Neural cell (in vitro differentiated cells): ENCODE measurements at regions not wholly inside any gene's neighbourhood (a gene's known extent, or its start where the extent isn't known, plus 50 kb on each side); places are given as distances from the start of the nearest gene placed in this dataset.

Source experiments
- H2AFZ ChIP-seq: fragments of 200-600, 300-800 bp; sonication (generic), shearing (Covaris generic); 2 replicates; pipeline ENCODE4 v1.6.0; 2014; ENCODE audit warnings: low read depth, mild to moderate bottlenecking, antibody characterized with exemption, low read length, moderate library complexity
- H3F3A ChIP-seq: fragments of 200-600 bp; shearing (Covaris generic); 2 replicates; pipeline ENCODE4 v1.6.1; 2016; ENCODE audit warnings: mild to moderate bottlenecking, moderate library complexity, mixed read lengths, antibody characterized with exemption, low read length; ENCODE audit not compliant: insufficient read depth, poor library complexity, severe bottlenecking
- H3K27ac ChIP-seq: fragments of 200-600, 300-800 bp; sonication (generic), shearing (Covaris generic); 2 replicates; pipeline ENCODE4 v1.5.1; 2014; ENCODE audit warnings: mild to moderate bottlenecking, low read length, moderate library complexity
- H3K27me3 ChIP-seq: fragments of 300-800, 200-600 bp; sonication (generic), shearing (Covaris generic); 2 replicates; pipeline ENCODE4 v1.6.0; 2014; ENCODE audit warnings: mild to moderate bottlenecking, low read depth, low read length, moderate library complexity; ENCODE audit not compliant: insufficient read depth
- H3K36me3 ChIP-seq: fragments of 300-800, 200-600 bp; sonication (generic), shearing (Covaris generic); 2 replicates; pipeline ENCODE4 v1.5.1; 2014; ENCODE audit warnings: mild to moderate bottlenecking, antibody characterized with exemption, low read length, moderate library complexity; ENCODE audit not compliant: insufficient read depth
- H3K4me2 ChIP-seq: fragments of 300-800, 200-600 bp; sonication (generic), shearing (Covaris generic); 2 replicates; pipeline ENCODE4 v1.6.0; 2014; ENCODE audit warnings: mild to moderate bottlenecking, low read length
- H3K4me3 ChIP-seq: fragments of 300-800, 200-600 bp; sonication (generic), shearing (Covaris generic); 2 replicates; pipeline ENCODE4 v1.5.1; 2014; ENCODE audit warnings: mild to moderate bottlenecking, low read length, moderate library complexity
- H3K79me2 ChIP-seq: fragments of 200-600 bp; shearing (Covaris generic); replicated peaks from 2 replicates; pipeline ENCODE4 v1.6.0; 2014; ENCODE audit warnings: mild to moderate bottlenecking, low read length, moderate library complexity; ENCODE audit not compliant: insufficient read depth
- H3K9ac ChIP-seq: fragments of 300-800, 200-600 bp; sonication (generic), shearing (Covaris generic); 2 replicates; pipeline ENCODE4 v1.6.1; 2016; ENCODE audit warnings: mild to moderate bottlenecking, low read length, mixed read lengths
- H3K9me2 ChIP-seq: fragments of 200-600 bp; shearing (Covaris generic); 2 replicates; pipeline ENCODE4 v1.6.1; 2016; ENCODE audit warnings: mild to moderate bottlenecking, low read length, mixed read lengths; ENCODE audit not compliant: insufficient read depth
- H3K9me3 ChIP-seq: fragments of 200-600, 300-800 bp; sonication (generic), shearing (Covaris generic); 2 replicates; pipeline ENCODE4 v1.6.1; 2016; ENCODE audit warnings: mild to moderate bottlenecking, mixed run types, low read length, moderate library complexity, mixed read lengths
- H4K20me1 ChIP-seq: fragments of 200-600 bp; shearing (Covaris generic); 2 replicates; pipeline ENCODE4 v1.6.1; 2016; ENCODE audit warnings: mild to moderate bottlenecking, mixed run types; ENCODE audit not compliant: insufficient read depth
- CTCF ChIP-seq: fragments of 450-650 bp; IDR thresholded peaks from 2 replicates; pipeline ENCODE4 v1.5.1; 2014; ENCODE audit warnings: antibody characterized with exemption, mild to moderate bottlenecking, moderate library complexity; ENCODE audit not compliant: poor library complexity, severe bottlenecking
- EZH2 ChIP-seq: fragments of 200-600, 300-800 bp; shearing (Covaris generic), sonication (generic); IDR thresholded peaks from 2 replicates; pipeline ENCODE4 v1.6.1; 2014; ENCODE audit warnings: antibody characterized with exemption, low read length, borderline replicate concordance, mild to moderate bottlenecking; ENCODE audit not compliant: insufficient read depth, poor library complexity, severe bottlenecking
- MXI1 ChIP-seq: fragments of 450-650 bp; conservative IDR thresholded peaks from 2 replicates; pipeline ENCODE4 v1.6.1; 2014; ENCODE audit warnings: antibody characterized with exemption, mild to moderate bottlenecking; ENCODE audit not compliant: poor library complexity, severe bottlenecking
- POLR2AphosphoS5 ChIP-seq: IDR thresholded peaks from 2 replicates; pipeline ENCODE4 v1.6.1; 2012
- RAD21 ChIP-seq: fragments of 450-650 bp; conservative IDR thresholded peaks from 2 replicates; pipeline ENCODE4 v1.6.1; 2014; ENCODE audit warnings: antibody characterized with exemption, mild to moderate bottlenecking, moderate library complexity
- TAF1 ChIP-seq: IDR thresholded peaks from 2 replicates; pipeline ENCODE4 v1.6.1; 2012; ENCODE audit warnings: low read depth
- TF ChIP-seq, protein P1 (sequence below): IDR thresholded peaks from 2 replicates; pipeline ENCODE4 v1.6.1; 2012; ENCODE audit warnings: borderline replicate concordance

- H3K9me2 ChIP-seq = no peaks in the 10 kb centered on the region
- no peaks in the 10 kb centered on the region for H4K20me1 ChIP-seq
- no peak overlapping the region for H2AFZ ChIP-seq
- no peak overlapping the region for H3K4me2 ChIP-seq
- no peaks in the 10 kb centered on the region for H3K9me3 ChIP-seq
- no peak overlapping the region for H3K9ac ChIP-seq
- H3K36me3 ChIP-seq = no peaks in the 10 kb centered on the region
- H3F3A ChIP-seq = no peaks in the 10 kb centered on the region
- TF ChIP-seq CTCF (no peak), EZH2 (no peak)
- no peak overlapping the region for H3K4me3 ChIP-seq
- no peak overlapping the region for H3K27ac ChIP-seq
- H3K79me2 ChIP-seq = no peaks in the 10 kb centered on the region
- no peaks in the 10 kb centered on the region for H3K27me3 ChIP-seq
These were observed 520.8 kb downstream of the BRD1 start for GRCh38 chr22:49306632-49307480.

DNA sequence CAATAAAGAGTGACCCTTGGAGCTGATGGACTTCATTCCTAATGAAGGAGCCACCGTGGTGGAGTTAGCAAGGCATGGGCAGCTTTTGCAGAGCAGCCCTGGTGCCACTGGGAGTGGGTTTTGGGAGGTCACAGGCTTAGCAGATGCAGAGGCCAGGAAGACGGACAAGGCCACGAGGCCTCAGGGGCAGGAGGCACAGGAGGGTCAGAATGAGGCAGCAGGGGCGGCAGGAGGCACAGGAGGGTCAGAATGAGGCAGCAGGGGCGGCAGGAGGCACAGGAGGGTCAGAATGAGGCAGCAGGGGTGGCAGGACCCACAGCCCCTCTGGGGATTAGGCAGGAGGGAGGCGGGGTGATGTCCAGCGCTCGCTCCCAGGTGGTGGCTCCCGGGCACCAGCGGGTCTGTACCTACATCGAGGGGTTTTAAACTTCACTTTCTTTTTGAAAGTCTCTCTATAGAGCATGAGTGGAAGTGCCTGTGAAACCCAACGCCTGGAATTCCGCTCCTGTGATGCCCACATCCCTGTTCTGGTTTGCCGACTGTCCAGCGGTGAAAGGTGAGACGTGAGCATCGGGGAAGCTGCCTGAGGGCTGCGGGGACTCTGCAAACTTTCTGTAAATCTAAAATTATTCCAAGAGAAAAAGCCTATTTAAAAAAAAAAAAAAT lies 521.6 kb downstream of the BRD1 start:
- no peak overlapping the region for H3K4me3 ChIP-seq
- H2AFZ ChIP-seq = no peak overlapping the region
- no peak overlapping the region for H3K4me2 ChIP-seq
- no peaks in the 10 kb centered on the region for H3K36me3 ChIP-seq
- TF ChIP-seq CTCF = no peak
- TF ChIP-seq TAF1 = no peak
- no peak for TF ChIP-seq POLR2AphosphoS5
- no peak for TF ChIP-seq MXI1
- TF ChIP-seq RAD21 = no peak
- TF ChIP-seq, protein P1, sequence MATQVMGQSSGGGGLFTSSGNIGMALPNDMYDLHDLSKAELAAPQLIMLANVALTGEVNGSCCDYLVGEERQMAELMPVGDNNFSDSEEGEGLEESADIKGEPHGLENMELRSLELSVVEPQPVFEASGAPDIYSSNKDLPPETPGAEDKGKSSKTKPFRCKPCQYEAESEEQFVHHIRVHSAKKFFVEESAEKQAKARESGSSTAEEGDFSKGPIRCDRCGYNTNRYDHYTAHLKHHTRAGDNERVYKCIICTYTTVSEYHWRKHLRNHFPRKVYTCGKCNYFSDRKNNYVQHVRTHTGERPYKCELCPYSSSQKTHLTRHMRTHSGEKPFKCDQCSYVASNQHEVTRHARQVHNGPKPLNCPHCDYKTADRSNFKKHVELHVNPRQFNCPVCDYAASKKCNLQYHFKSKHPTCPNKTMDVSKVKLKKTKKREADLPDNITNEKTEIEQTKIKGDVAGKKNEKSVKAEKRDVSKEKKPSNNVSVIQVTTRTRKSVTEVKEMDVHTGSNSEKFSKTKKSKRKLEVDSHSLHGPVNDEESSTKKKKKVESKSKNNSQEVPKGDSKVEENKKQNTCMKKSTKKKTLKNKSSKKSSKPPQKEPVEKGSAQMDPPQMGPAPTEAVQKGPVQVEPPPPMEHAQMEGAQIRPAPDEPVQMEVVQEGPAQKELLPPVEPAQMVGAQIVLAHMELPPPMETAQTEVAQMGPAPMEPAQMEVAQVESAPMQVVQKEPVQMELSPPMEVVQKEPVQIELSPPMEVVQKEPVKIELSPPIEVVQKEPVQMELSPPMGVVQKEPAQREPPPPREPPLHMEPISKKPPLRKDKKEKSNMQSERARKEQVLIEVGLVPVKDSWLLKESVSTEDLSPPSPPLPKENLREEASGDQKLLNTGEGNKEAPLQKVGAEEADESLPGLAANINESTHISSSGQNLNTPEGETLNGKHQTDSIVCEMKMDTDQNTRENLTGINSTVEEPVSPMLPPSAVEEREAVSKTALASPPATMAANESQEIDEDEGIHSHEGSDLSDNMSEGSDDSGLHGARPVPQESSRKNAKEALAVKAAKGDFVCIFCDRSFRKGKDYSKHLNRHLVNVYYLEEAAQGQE = no peak
- H4K20me1 ChIP-seq = no peaks in the 10 kb centered on the region
- no peak overlapping the region for H3K27ac ChIP-seq
- H3K27me3 ChIP-seq = no peaks in the 10 kb centered on the region
- H3K9me3 ChIP-seq = no peaks in the 10 kb centered on the region
- no peak overlapping the region for H3K9ac ChIP-seq
- no peaks in the 10 kb centered on the region for H3K79me2 ChIP-seq
- H3K9me2 ChIP-seq = no peaks in the 10 kb centered on the region
- H3F3A ChIP-seq = no peaks in the 10 kb centered on the region
